Upper lobe of left lung (tissue), 4 donors: ENCODE measurements at regions not wholly inside any gene's neighbourhood (a gene's known extent, or its start where the extent isn't known, plus 50 kb on each side); places are given as distances from the start of the nearest gene placed in this dataset.

ENCODE experiments used
- CTCF ChIP-seq, 6 experiments: fragments of 450-650 bp in 4 of 6; fragments of 200-600 bp in 2 of 6; sonication (generic) in 2 of 6; IDR thresholded peaks; one replicate each; pipeline ENCODE4 v1.5.1; 2016 to 2019; ENCODE audit warnings: antibody characterized with exemption in 6 of 6
- EP300 ChIP-seq, 4 donors: sonication (generic); formaldehyde crosslinking; IDR thresholded peaks; one replicate each; pipeline ENCODE4 v1.5.1; 2017; ENCODE audit warnings: antibody characterized with exemption in 4 of 4, control low read depth in 2 of 4
- POLR2A ChIP-seq, 4 donors: fragments of 450-650 bp; IDR thresholded peaks; one replicate each; pipeline ENCODE4 v1.5.1; 2016 to 2017; ENCODE audit warnings: antibody characterized with exemption in 4 of 4, mild to moderate bottlenecking in 2 of 4
- POLR2AphosphoS5 ChIP-seq, 2 donors: sonication (generic); formaldehyde crosslinking; IDR thresholded peaks; one replicate each; pipeline ENCODE4 v1.5.1; 2017; ENCODE audit warnings: antibody characterized with exemption in 2 of 2

- no peak for TF ChIP-seq CTCF (IDR thresholded peaks at IDR 0.05)
- no peak for TF ChIP-seq POLR2A (IDR thresholded peaks at IDR 0.05)
- no peak for TF ChIP-seq POLR2AphosphoS5 (IDR thresholded peaks at IDR 0.05)
- TF ChIP-seq EP300 (IDR thresholded peaks at IDR 0.05): no peak
Observed at GRCh38 chr2:129438501-129439057, 540.9 kb upstream of the RAB6C start.
